Trophoblast cell (in vitro differentiated cells and primary cell): ENCODE measurements at regions not wholly inside any gene's neighbourhood (a gene's known extent, or its start where the extent isn't known, plus 50 kb on each side); places are given as distances from the start of the nearest gene placed in this dataset.

ENCODE experiments used
- DNase-seq, 2 donors: peaks; one replicate each; pipeline ENCODE4 v3.0.0-alpha.2; 2016
- H2AFZ ChIP-seq: 2 replicates; pipeline ENCODE4 v1.6.1; 2013; ENCODE audit warnings: low read length, moderate library complexity, mild to moderate bottlenecking; ENCODE audit not compliant: insufficient read depth, poor library complexity
- H2AK5ac ChIP-seq: 2 replicates; pipeline ENCODE4 v1.6.1; 2013; ENCODE audit warnings: mild to moderate bottlenecking, low read length
- H2BK120ac ChIP-seq: 2 replicates; pipeline ENCODE4 v1.6.1; 2013; ENCODE audit warnings: low read length, mild to moderate bottlenecking, moderate library complexity; ENCODE audit not compliant: insufficient read depth, poor library complexity
- H2BK12ac ChIP-seq: 2 replicates; pipeline ENCODE4 v1.6.1; 2013; ENCODE audit warnings: mild to moderate bottlenecking, low read length, moderate library complexity
- H2BK5ac ChIP-seq: 2 replicates; pipeline ENCODE4 v1.6.1; 2013; ENCODE audit warnings: low read length, low read depth, moderate library complexity, mild to moderate bottlenecking; ENCODE audit not compliant: poor library complexity
- H3K14ac ChIP-seq: 2 replicates; pipeline ENCODE4 v1.6.1; 2013; ENCODE audit warnings: mild to moderate bottlenecking, low read length
- H3K18ac ChIP-seq: 2 replicates; pipeline ENCODE4 v1.6.1; 2013; ENCODE audit warnings: mild to moderate bottlenecking, low read length
- H3K23ac ChIP-seq: 2 replicates; pipeline ENCODE4 v1.6.1; 2013; ENCODE audit warnings: low read length
- H3K27ac ChIP-seq: 2 replicates; pipeline ENCODE4 v1.5.1; 2013; ENCODE audit warnings: low read depth, mild to moderate bottlenecking, inconsistent platforms, low read length, moderate library complexity
- H3K27me3 ChIP-seq: 2 replicates; pipeline ENCODE4 v1.6.1; 2013; ENCODE audit warnings: inconsistent platforms, mild to moderate bottlenecking, low read length, moderate library complexity; ENCODE audit not compliant: insufficient read depth
- H3K36me3 ChIP-seq, 2 experiments: 1 replicate in 1 of 2; 2 replicates in 1 of 2; pipeline ENCODE4 v1.6.1; 2013; ENCODE audit warnings: low read length in 2 of 2, mild to moderate bottlenecking in 2 of 2, moderate library complexity in 1 of 2; ENCODE audit not compliant: insufficient read depth in 2 of 2, control insufficient read depth in 1 of 2
- H3K4ac ChIP-seq: 2 replicates; pipeline ENCODE4 v1.6.1; 2013; ENCODE audit warnings: low read depth, mild to moderate bottlenecking, low read length, moderate library complexity
- H3K4me1 ChIP-seq, 2 experiments: 1 replicate in 1 of 2; 2 replicates in 1 of 2; pipeline ENCODE4 v1.6.1; 2013; ENCODE audit warnings: low read length in 2 of 2, mild to moderate bottlenecking in 2 of 2, moderate library complexity in 1 of 2; ENCODE audit not compliant: insufficient read depth in 2 of 2, control insufficient read depth in 1 of 2
- H3K4me2 ChIP-seq: 2 replicates; pipeline ENCODE4 v1.6.1; 2013; ENCODE audit warnings: inconsistent platforms, mild to moderate bottlenecking, low read length, moderate library complexity
- H3K4me3 ChIP-seq: 2 replicates; pipeline ENCODE4 v1.5.1; 2013; ENCODE audit warnings: mild to moderate bottlenecking, low read depth, low read length, inconsistent platforms
- H3K79me1 ChIP-seq: one replicate; pipeline ENCODE4 v1.6.1; 2013; ENCODE audit warnings: low read length
- H3K79me2 ChIP-seq: 2 replicates; pipeline ENCODE4 v1.6.1; 2013; ENCODE audit warnings: low read length, mild to moderate bottlenecking; ENCODE audit not compliant: control insufficient read depth, insufficient read depth, poor library complexity
- H3K9ac ChIP-seq: 2 replicates; pipeline ENCODE4 v1.6.1; 2013; ENCODE audit warnings: mild to moderate bottlenecking, low read length
- H3K9me3 ChIP-seq: 2 replicates; pipeline ENCODE4 v1.6.1; 2013; ENCODE audit warnings: low read depth, mild to moderate bottlenecking, control low read depth, inconsistent platforms, low read length; ENCODE audit not compliant: insufficient read depth
- H4K12ac ChIP-seq: 2 replicates; pipeline ENCODE4 v1.6.1; 2013; ENCODE audit warnings: low read depth, mild to moderate bottlenecking, low read length, moderate library complexity
- H4K8ac ChIP-seq: 2 replicates; pipeline ENCODE4 v1.6.1; 2013; ENCODE audit warnings: low read depth, mild to moderate bottlenecking, low read length, moderate library complexity
- H4K91ac ChIP-seq: one replicate; pipeline ENCODE4 v1.6.1; 2013; ENCODE audit warnings: low read depth, mild to moderate bottlenecking, low read length, moderate library complexity
- WGBS: extraction: QIAGEN DNeasy Blood & Tissue Kit; methylation state at CpG from one replicate; pipeline ENCODE4 v1.1.7; 2013; ENCODE audit warnings: missing lambda C conversion rate; ENCODE audit not compliant: insufficient read length, insufficient coverage; ENCODE audit errors: extremely low coverage; 5-methylcytosine and 5-hydroxymethylcytosine counted together

DNA sequence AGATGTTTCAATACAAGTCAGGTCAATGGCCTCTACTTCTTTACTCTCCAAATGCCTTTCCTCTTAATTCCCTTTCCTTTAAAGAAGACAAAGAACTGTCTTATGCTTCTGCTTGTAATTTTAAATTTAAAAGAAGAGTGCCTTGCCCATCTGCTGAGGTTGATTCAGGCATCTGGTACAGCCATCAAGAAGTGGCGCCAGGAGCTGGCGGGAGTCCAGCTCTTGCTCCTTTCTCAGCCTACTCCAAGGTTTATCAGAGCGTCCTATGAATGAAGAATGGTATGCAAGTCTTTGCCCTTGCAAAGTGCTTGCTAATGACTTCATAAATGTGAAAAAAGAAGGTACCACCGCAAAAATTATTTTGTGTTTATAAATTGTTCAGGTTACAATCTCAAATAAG is 294.6 kb upstream of the TGFBR2 start:
- no peaks in the 10 kb centered on the region for H3K4me1 ChIP-seq
- H3K9ac ChIP-seq: no peak overlapping the region

DNA sequence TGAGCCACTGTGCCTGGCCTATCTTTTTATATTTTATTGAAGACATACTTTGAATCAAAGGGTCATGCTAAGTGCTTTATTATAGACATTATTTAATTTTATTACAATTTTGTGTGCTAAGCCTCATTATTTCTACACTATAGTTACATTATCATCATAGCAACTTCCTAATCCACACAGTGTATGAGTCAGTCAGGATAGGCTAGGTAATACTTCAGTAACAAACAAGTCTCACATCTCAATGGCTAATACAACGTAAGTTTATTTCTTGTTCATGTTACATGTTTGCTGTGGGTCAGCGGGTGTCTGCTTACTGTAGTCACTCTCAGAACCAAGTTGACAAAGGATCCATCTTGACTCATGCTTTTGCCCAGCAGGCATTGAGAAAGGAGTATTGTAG is 292.6 kb upstream of the TGFBR2 start:
- no peaks in the 10 kb centered on the region for H3K79me1 ChIP-seq
- H3K79me2 ChIP-seq: no peaks in the 10 kb centered on the region
- H3K9ac ChIP-seq: no peak overlapping the region
- no peak overlapping the region for H2BK5ac ChIP-seq
- H3K4me1 ChIP-seq: no peaks in the 10 kb centered on the region
- no peak overlapping the region for H4K12ac ChIP-seq
- H3K4me2 ChIP-seq: no peak overlapping the region
- H3K14ac ChIP-seq: no peak overlapping the region
- H3K4me3 ChIP-seq: no peak overlapping the region
- H2AK5ac ChIP-seq: no peak overlapping the region
- H4K8ac ChIP-seq: no peak overlapping the region
- no peaks in the 10 kb centered on the region for H3K36me3 ChIP-seq
- no peak overlapping the region for H3K4ac ChIP-seq
- H3K18ac ChIP-seq: no peak overlapping the region
- no peak overlapping the region for H2BK12ac ChIP-seq
- H3K9me3 ChIP-seq: no peaks in the 10 kb centered on the region
- H4K91ac ChIP-seq: no peak overlapping the region
- H3K27me3 ChIP-seq: no peaks in the 10 kb centered on the region
- no CpG with 5 or more reads among the region's 2 CpGs for WGBS
- H3K27ac ChIP-seq: no peak overlapping the region
- no peak overlapping the region for H2BK120ac ChIP-seq
- H3K23ac ChIP-seq: no peak overlapping the region
- DNase-seq: no peak
- no peak overlapping the region for H2AFZ ChIP-seq

More for the DNA sequence above, 294.6 kb upstream of the TGFBR2 start:
- Histone ChIP-seq H2AFZ (no peak overlapping the region), H3K14ac (no peak overlapping the region), H3K27me3 (no peaks in the 10 kb centered on the region), H2BK5ac (no peak overlapping the region), H3K4me2 (no peak overlapping the region), H2AK5ac (no peak overlapping the region), H3K27ac (no peak overlapping the region), H3K23ac (no peak overlapping the region), H3K4me3 (no peak overlapping the region), H4K91ac (no peak overlapping the region), H3K4ac (no peak overlapping the region), H2BK120ac (no peak overlapping the region), H3K36me3 (no peaks in the 10 kb centered on the region), H2BK12ac (no peak overlapping the region), H3K79me2 (no peaks in the 10 kb centered on the region), H4K12ac (no peak overlapping the region), H3K18ac (no peak overlapping the region), H4K8ac (no peak overlapping the region), H3K79me1 (no peaks in the 10 kb centered on the region), H3K9me3 (no peaks in the 10 kb centered on the region)
- WGBS: no CpG with 5 or more reads among the region's 4 CpGs
- DNase-seq: no peak

DNA sequence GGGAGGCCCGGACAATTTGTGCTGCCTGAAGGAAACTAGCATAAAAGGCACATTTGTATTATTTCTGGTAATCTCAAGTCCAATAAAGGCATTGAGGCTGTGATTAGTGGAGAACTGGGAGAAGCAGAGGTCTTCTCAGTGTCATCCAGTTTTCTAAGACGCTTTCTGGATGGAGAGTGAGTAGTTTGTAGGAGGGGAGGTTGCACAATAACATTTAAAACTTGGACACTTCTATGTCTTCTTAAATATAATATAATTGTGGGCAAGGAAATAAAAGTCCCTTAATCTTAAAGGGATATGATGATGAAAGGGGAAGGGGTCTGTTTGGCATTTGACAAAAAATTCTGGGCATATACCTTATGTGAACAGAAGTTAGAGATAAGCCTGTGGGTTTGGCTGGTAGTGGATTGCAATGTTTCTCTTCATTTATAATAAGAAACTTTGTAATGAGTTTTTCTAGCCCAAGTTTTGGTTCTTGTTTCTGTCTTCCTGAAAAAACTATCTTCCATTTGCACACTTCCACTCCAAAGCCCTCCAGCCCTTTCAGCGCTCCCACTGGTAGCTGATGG is 291.6 kb upstream of the TGFBR2 start:
- WGBS: no CpG with 5 or more reads among the region's 3 CpGs
- no peak overlapping the region for H3K4me2 ChIP-seq
- H3K79me2 ChIP-seq: no peaks in the 10 kb centered on the region
- no peak overlapping the region for H4K8ac ChIP-seq
- no peak for DNase-seq
- H3K9me3 ChIP-seq: no peaks in the 10 kb centered on the region
- no peak overlapping the region for H2BK12ac ChIP-seq
- no peak overlapping the region for H3K23ac ChIP-seq
- no peaks in the 10 kb centered on the region for H3K4me1 ChIP-seq
- no peaks in the 10 kb centered on the region for H3K27me3 ChIP-seq
- no peak overlapping the region for H2BK5ac ChIP-seq
- no peak overlapping the region for H4K12ac ChIP-seq
- no peak overlapping the region for H4K91ac ChIP-seq
- H2BK120ac ChIP-seq: no peak overlapping the region
- no peak overlapping the region for H3K9ac ChIP-seq
- no peak overlapping the region for H3K14ac ChIP-seq
- no peak overlapping the region for H3K4me3 ChIP-seq
- no peaks in the 10 kb centered on the region for H3K36me3 ChIP-seq
- H2AK5ac ChIP-seq: no peak overlapping the region
- H2AFZ ChIP-seq: no peak overlapping the region
- H3K27ac ChIP-seq: no peak overlapping the region
- no peak overlapping the region for H3K18ac ChIP-seq
- H3K4ac ChIP-seq: no peak overlapping the region
- no peaks in the 10 kb centered on the region for H3K79me1 ChIP-seq

DNA sequence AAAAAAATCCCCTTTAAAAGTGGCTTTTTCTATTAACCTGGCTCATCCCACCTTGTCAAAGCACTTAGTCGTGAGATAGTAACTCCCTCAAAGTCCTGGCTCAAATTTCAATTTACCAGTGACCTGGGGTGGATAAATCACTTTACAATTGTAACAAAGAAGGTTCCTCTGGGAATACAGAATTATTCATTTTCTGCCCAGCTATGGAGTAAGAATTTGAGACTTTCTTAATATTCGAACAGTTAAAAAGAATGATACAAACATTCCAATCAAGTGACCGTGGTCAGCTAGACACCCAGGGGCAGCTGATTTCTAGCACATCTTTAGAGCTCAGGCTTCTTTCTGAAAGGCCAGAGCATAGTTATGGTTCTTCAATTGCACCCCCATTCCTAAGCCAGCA is 291.0 kb upstream of the TGFBR2 start:
- H2BK5ac ChIP-seq: no peak overlapping the region
- no peak overlapping the region for H4K91ac ChIP-seq
- H2AFZ ChIP-seq: no peak overlapping the region
- no peak for DNase-seq
- no peaks in the 10 kb centered on the region for H3K27me3 ChIP-seq
- WGBS: no CpG with 5 or more reads among the region's 3 CpGs
- H4K12ac ChIP-seq: no peak overlapping the region
- H3K27ac ChIP-seq: no peak overlapping the region
- no peak overlapping the region for H3K4ac ChIP-seq
- no peaks in the 10 kb centered on the region for H3K36me3 ChIP-seq
- H3K9ac ChIP-seq: no peak overlapping the region
- H3K14ac ChIP-seq: no peak overlapping the region
- H3K23ac ChIP-seq: no peak overlapping the region
- no peak overlapping the region for H2AK5ac ChIP-seq
- H2BK12ac ChIP-seq: no peak overlapping the region
- H2BK120ac ChIP-seq: no peak overlapping the region
- no peak overlapping the region for H3K4me3 ChIP-seq
- no peak overlapping the region for H4K8ac ChIP-seq
- H3K18ac ChIP-seq: no peak overlapping the region
- H3K79me1 ChIP-seq: no peaks in the 10 kb centered on the region
- H3K4me2 ChIP-seq: no peak overlapping the region
- no peaks in the 10 kb centered on the region for H3K79me2 ChIP-seq
- H3K4me1 ChIP-seq: no peaks in the 10 kb centered on the region
- H3K9me3 ChIP-seq: no peaks in the 10 kb centered on the region
